ENCODE measurements at regions not wholly inside any gene's neighbourhood (a gene's known extent, or its start where the extent isn't known, plus 50 kb on each side); places are given as distances from the start of the nearest gene placed in this dataset.

DNA sequence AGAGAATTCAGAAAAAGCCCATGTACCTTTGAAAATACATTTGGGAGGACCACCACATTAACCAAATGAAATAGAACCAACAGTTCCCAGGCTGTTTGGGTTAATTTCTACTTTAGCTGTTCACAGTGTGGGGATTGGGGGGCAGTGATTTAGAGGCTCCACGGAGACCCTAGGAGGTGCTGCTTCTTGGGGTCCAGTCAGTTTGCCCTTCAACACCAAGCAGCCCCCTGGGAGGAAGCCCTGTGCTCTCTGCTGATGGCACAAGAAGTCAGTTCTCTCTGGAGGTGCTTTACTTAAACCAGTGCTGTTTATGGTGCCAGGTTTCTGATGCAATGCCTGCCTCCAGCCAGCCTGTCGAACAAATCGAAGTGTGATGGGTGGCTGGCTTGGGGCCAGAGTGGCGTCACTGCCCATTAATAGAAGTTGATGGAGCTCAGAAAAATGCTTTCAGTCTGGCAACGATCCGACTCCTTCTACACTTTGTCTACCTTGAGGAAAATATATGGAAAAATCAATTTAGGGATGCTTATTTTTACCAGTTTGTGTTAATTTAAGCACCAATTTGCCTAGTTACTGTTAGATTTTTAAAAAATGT, 134.0 kb downstream of the SNX18 start:
- no peak for TF ChIP-seq CTCF (IDR thresholded peaks at IDR 0.05)
- no peaks in the 10 kb centered on the region for H3K27me3 Mint-ChIP-seq (ENCODE audit: low read depth in 2 of 2)
- no peak for ATAC-seq
- H3K36me3 Mint-ChIP-seq = no peaks in the 10 kb centered on the region
- H3K9me3 ChIP-seq (ENCODE audit: control insufficient read depth, insufficient read depth, low read length) = no peaks in the 10 kb centered on the region
- H3K4me3 Mint-ChIP-seq = no peak overlapping the region
- peaks cover 32% of the 10 kb centered on the region for H3K4me1 ChIP-seq (ENCODE audit: control insufficient read depth, insufficient read depth, low read length)
- no peaks in the 10 kb centered on the region for H3K27me3 ChIP-seq (ENCODE audit: control insufficient read depth, insufficient read depth, low read length)
- H3K36me3 ChIP-seq (ENCODE audit: control insufficient read depth, insufficient read depth, low read length) = no peaks in the 10 kb centered on the region
- H3K27ac ChIP-seq (ENCODE audit: low read length) = no peak overlapping the region
- 97% methylated on average over 6 of the region's 6 CpGs for WGBS (ENCODE audit: insufficient coverage)
- no peak overlapping the region for H3K4me3 ChIP-seq (ENCODE audit: low read length)
- peaks cover 56 to 62% of the 10 kb centered on the region in 2 donors for H3K4me1 Mint-ChIP-seq
- DNase-seq = no peak
- H3K9me3 Mint-ChIP-seq = peaks cover 0 to 2% of the 10 kb centered on the region in 2 donors
- intact Hi-C loops (cut with micrococcal nuclease) = no loop called here
- peak overlapping the region in 1 of 2 donors; percentile 34 for H3K27ac Mint-ChIP-seq

- no peak overlapping the region for H3K27ac Mint-ChIP-seq
- no peaks in the 10 kb centered on the region for H3K36me3 Mint-ChIP-seq
- no peaks in the 10 kb centered on the region for H3K9me3 ChIP-seq (ENCODE audit: control insufficient read depth, insufficient read depth, low read length)
- H3K4me3 ChIP-seq (ENCODE audit: low read length) = no peak overlapping the region
- peaks cover 53% of the 10 kb centered on the region for H3K4me1 ChIP-seq (ENCODE audit: control insufficient read depth, insufficient read depth, low read length)
- WGBS (ENCODE audit: insufficient coverage) = 95% methylated on average over 32 of the region's 32 CpGs
- intact Hi-C loops (cut with micrococcal nuclease) = loop anchor here (5.0 to 10.0 kb wide), 3 partner anchors 196 to 453 kb away; partner anchors contain the start of gene GZMA
- peaks cover 0 to 2% of the 10 kb centered on the region in 2 donors for H3K9me3 Mint-ChIP-seq
- H3K27me3 Mint-ChIP-seq (ENCODE audit: low read depth in 2 of 2) = no peaks in the 10 kb centered on the region
- H3K4me3 Mint-ChIP-seq = no peak overlapping the region
- H3K4me1 Mint-ChIP-seq = peaks cover 62 to 72% of the 10 kb centered on the region in 2 donors
- H3K36me3 ChIP-seq (ENCODE audit: control insufficient read depth, insufficient read depth, low read length) = no peaks in the 10 kb centered on the region
- no peak for TF ChIP-seq CTCF (IDR thresholded peaks at IDR 0.05)
- no peak overlapping the region for H3K27ac ChIP-seq (ENCODE audit: low read length)
- DNase-seq = no peak
- H3K27me3 ChIP-seq (ENCODE audit: control insufficient read depth, insufficient read depth, low read length) = no peaks in the 10 kb centered on the region
- no peak for ATAC-seq
Measured at GRCh38 chr5:54649041-54649504, 131.5 kb downstream of the SNX18 start.

DNA sequence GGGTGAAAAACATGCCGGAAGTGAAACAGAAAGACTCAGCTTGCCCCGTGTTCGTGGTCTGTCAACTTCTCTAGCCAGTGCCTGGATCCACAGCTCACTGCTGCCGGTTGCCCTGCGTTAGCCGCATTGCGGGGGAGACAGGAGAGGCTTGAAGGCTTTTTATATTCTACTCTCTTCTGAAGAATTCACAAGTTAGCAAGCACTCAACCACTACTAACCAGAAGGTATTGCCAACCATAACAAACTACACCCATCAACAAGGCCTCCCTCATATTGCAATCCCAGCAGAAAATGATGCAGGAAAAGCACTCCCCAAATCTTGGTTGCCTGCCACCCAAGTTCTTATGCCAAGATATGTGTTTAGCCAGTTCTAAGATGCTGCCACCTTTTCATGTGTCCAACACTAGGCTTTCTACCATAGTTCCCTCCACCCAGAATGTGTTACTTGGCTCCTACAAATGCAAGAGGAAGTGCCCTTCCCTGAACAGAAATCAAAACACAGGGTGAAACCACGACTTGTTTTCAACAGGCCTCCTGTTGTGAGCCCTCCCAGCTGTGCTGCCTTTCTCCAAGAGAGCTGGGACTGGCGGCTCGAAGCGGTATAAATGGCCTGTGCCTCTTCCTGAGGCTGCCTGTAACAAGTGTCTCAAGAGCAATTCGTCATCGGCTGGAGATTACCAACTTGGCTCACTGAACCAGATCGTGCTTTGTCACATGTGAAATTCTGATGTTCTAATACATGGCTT, 129.0 kb downstream of the SNX18 start:
- Mint-ChIP-seq H3K4me1 (peaks cover 57 to 69% of the 10 kb centered on the region in 2 donors), H3K4me3 (peak overlapping the region; percentile 84), H3K27me3 (ENCODE audit: low read depth in 2 of 2) (no peaks in the 10 kb centered on the region), H3K9me3 (peaks cover 0 to 2% of the 10 kb centered on the region in 2 donors), H3K27ac (peak overlapping the region; percentile 86 to 89), H3K36me3 (no peaks in the 10 kb centered on the region)
- intact Hi-C loops (cut with micrococcal nuclease) = loop anchor here (1.0 to 10.0 kb wide), 7 partner anchors 28 to 456 kb away; partner anchors contain the start of genes GZMA and SNX18
- Histone ChIP-seq H3K36me3 (ENCODE audit: control insufficient read depth, insufficient read depth, low read length) (no peaks in the 10 kb centered on the region), H3K9me3 (ENCODE audit: control insufficient read depth, insufficient read depth, low read length) (no peaks in the 10 kb centered on the region), H3K4me1 (ENCODE audit: control insufficient read depth, insufficient read depth, low read length) (peaks cover 56% of the 10 kb centered on the region), H3K27ac (ENCODE audit: low read length) (peak overlapping the region; percentile 86), H3K4me3 (ENCODE audit: low read length) (no peak overlapping the region), H3K27me3 (ENCODE audit: control insufficient read depth, insufficient read depth, low read length) (no peaks in the 10 kb centered on the region)
- peak; percentile 73 to 83 for DNase-seq
- WGBS (ENCODE audit: insufficient coverage) = 0% methylated on average over 13 of the region's 14 CpGs
- TF ChIP-seq CTCF (IDR thresholded peaks at IDR 0.05) = no peak
- ATAC-seq = peak; percentile 88 to 97 (median 96)
